Calu3 (cell line): ENCODE measurements at regions not wholly inside any gene's neighbourhood (a gene's known extent, or its start where the extent isn't known, plus 50 kb on each side); places are given as distances from the start of the nearest gene placed in this dataset.

Experiments
- BruUV-seq: library from RNA; stranded (reverse); fragments of 400-500 nt; replicated peaks from 2 replicates; lab custom pipeline; 2021; lab: Mats Ljungman, UMichigan
- CTCF ChIA-PET: fragments of 300-600 bp; sonication (Branson Sonifier 250); formaldehyde crosslinking; loops from one replicate; lab custom pipeline; 2022; ENCODE audit warnings: antibody characterized with exemption; lab: Charles Lee
- DNase-seq: peaks from one replicate; pipeline ENCODE4 v3.0.0; 2022
- H3K27ac Mint-ChIP-seq: one replicate; pipeline ENCODE4 v1.8.0; 2022; ENCODE audit warnings: mixed read lengths; ENCODE audit not compliant: unreplicated experiment
- H3K27me3 Mint-ChIP-seq: one replicate; pipeline ENCODE4 v1.8.0; 2022; ENCODE audit warnings: mixed read lengths; ENCODE audit not compliant: unreplicated experiment
- H3K36me3 Mint-ChIP-seq: one replicate; pipeline ENCODE4 v1.8.0; 2022; ENCODE audit warnings: mild to moderate bottlenecking, moderate library complexity, mixed read lengths; ENCODE audit not compliant: insufficient read depth, unreplicated experiment
- H3K4me1 Mint-ChIP-seq: one replicate; pipeline ENCODE4 v1.8.0; 2022; ENCODE audit warnings: mild to moderate bottlenecking, low read depth, mixed read lengths; ENCODE audit not compliant: unreplicated experiment
- H3K4me3 Mint-ChIP-seq: one replicate; pipeline ENCODE4 v1.8.0; 2022; ENCODE audit warnings: mild to moderate bottlenecking, low read depth, moderate library complexity, mixed read lengths; ENCODE audit not compliant: unreplicated experiment
- H3K9me3 Mint-ChIP-seq: one replicate; pipeline ENCODE4 v1.8.0; 2022; ENCODE audit warnings: low read depth, mixed read lengths; ENCODE audit not compliant: unreplicated experiment
- intact Hi-C: fragments of 100-400 bp; cut with micrococcal nuclease; formaldehyde crosslinking; loops from one replicate; pipeline ENCODE4 v1.10.0; 2022; ENCODE audit not compliant: unreplicated experiment
- TF ChIP-seq, protein P1 (sequence below): fragments of 200-600 bp; IDR thresholded peaks from one replicate; pipeline ENCODE4 v1.8.0; 2022; ENCODE audit warnings: antibody characterized with exemption; ENCODE audit not compliant: unreplicated experiment

- CTCF ChIA-PET = no interaction called here
- H3K27ac Mint-ChIP-seq = no peak overlapping the region
- intact Hi-C loops = no loop called here
- H3K9me3 Mint-ChIP-seq = no peaks in the 10 kb centered on the region
- TF ChIP-seq, protein P1, sequence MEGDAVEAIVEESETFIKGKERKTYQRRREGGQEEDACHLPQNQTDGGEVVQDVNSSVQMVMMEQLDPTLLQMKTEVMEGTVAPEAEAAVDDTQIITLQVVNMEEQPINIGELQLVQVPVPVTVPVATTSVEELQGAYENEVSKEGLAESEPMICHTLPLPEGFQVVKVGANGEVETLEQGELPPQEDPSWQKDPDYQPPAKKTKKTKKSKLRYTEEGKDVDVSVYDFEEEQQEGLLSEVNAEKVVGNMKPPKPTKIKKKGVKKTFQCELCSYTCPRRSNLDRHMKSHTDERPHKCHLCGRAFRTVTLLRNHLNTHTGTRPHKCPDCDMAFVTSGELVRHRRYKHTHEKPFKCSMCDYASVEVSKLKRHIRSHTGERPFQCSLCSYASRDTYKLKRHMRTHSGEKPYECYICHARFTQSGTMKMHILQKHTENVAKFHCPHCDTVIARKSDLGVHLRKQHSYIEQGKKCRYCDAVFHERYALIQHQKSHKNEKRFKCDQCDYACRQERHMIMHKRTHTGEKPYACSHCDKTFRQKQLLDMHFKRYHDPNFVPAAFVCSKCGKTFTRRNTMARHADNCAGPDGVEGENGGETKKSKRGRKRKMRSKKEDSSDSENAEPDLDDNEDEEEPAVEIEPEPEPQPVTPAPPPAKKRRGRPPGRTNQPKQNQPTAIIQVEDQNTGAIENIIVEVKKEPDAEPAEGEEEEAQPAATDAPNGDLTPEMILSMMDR = no peak
- H3K27me3 Mint-ChIP-seq = no peaks in the 10 kb centered on the region
- H3K4me3 Mint-ChIP-seq = no peak overlapping the region
- H3K4me1 Mint-ChIP-seq = no peaks in the 10 kb centered on the region
- H3K36me3 Mint-ChIP-seq = no peaks in the 10 kb centered on the region
- no TSS peak for BruUV-seq
- no peak for DNase-seq
These were observed 302.9 kb downstream of the XPNPEP1 start for GRCh38 chr10:109620396-109620795.

DNA sequence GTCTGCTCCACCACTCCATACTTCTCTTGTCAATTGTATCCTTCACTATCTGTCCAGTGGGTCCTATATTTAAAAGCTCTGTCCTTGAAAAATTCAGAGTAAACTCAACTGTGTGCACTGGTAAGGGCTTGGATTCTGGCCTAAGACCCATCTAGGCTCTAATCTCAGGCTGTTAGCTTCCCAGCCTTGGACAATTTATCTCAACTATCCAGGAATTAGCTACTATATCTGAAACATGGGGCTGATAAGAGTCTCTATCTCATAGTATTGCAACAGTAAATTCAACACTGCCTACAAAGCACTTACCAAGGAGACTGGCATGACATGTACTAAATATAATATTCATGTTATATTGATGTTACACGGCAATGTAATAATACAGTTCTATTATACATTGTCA is 303.4 kb downstream of the XPNPEP1 start:
- Mint-ChIP-seq H3K36me3 (no peaks in the 10 kb centered on the region), H3K9me3 (no peaks in the 10 kb centered on the region), H3K27ac (no peak overlapping the region), H3K4me1 (no peaks in the 10 kb centered on the region), H3K4me3 (no peak overlapping the region), H3K27me3 (no peaks in the 10 kb centered on the region)
- no peak for DNase-seq
- TF ChIP-seq, protein P1 = no peak
- no TSS peak for BruUV-seq
- intact Hi-C loops = no loop called here
- CTCF ChIA-PET = no interaction called here

GRCh38 chr10:109618748-109619147 is 304.6 kb downstream of the XPNPEP1 start:
- Mint-ChIP-seq H3K4me3 (no peak overlapping the region), H3K4me1 (no peaks in the 10 kb centered on the region), H3K36me3 (no peaks in the 10 kb centered on the region), H3K27me3 (no peaks in the 10 kb centered on the region), H3K9me3 (no peaks in the 10 kb centered on the region), H3K27ac (no peak overlapping the region)
- BruUV-seq = no TSS peak
- no peak for DNase-seq
- TF ChIP-seq, protein P1 = no peak
- CTCF ChIA-PET = no interaction called here
- intact Hi-C loops = no loop called here

DNA sequence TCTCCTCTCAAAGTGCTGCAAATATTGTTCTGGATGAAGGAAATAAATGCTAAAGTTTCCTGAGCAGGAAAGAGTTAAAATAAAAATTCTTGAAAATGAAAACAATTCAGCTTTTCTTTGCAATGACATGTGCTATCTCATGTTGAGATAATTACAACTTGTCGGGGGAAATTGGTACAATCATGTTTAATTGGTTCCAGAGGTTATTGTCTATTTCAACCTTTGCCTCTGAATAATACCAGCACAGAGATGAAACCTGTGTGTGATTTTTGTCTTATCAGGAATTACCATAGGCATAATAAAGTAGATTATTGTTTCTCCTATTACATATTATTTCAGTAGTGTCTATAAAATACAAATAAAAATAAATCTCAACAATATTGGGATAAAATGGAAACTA is 305.0 kb downstream of the XPNPEP1 start:
- DNase-seq = no peak
- Mint-ChIP-seq H3K4me1 (no peaks in the 10 kb centered on the region), H3K9me3 (no peaks in the 10 kb centered on the region), H3K36me3 (no peaks in the 10 kb centered on the region), H3K4me3 (no peak overlapping the region), H3K27ac (no peak overlapping the region), H3K27me3 (no peaks in the 10 kb centered on the region)
- BruUV-seq = no TSS peak
- intact Hi-C loops = no loop called here
- TF ChIP-seq, protein P1 = no peak
- CTCF ChIA-PET = no interaction called here
